Astrocyte (in vitro differentiated cells and primary cell): ENCODE measurements at regions not wholly inside any gene's neighbourhood (a gene's known extent, or its start where the extent isn't known, plus 50 kb on each side); places are given as distances from the start of the nearest gene placed in this dataset.

Source experiments
- CTCF ChIP-seq: IDR thresholded peaks from 2 replicates; pipeline ENCODE4 v1.5.1; 2011; ENCODE audit warnings: low read depth, mild to moderate bottlenecking, inconsistent platforms, low read length, moderate library complexity; ENCODE audit not compliant: insufficient read depth
- EZH2 ChIP-seq: IDR thresholded peaks from 2 replicates; pipeline ENCODE4 v1.6.1; 2012; ENCODE audit warnings: mild to moderate bottlenecking, low read length, inconsistent platforms; ENCODE audit not compliant: insufficient read depth

- no peak for TF ChIP-seq CTCF
- TF ChIP-seq EZH2: no peak
Observed at GRCh38 chr2:238665919-238666318, 182.0 kb upstream of the TWIST2 start.
